Neural progenitor cell (in vitro differentiated cells): ENCODE measurements at regions not wholly inside any gene's neighbourhood (a gene's known extent, or its start where the extent isn't known, plus 50 kb on each side); places are given as distances from the start of the nearest gene placed in this dataset.
"Not testable (repeated sequence)": the region's sequence is repeated elsewhere in the genome, so short reads cannot be mapped to it uniquely, and the experiment has no call there.

Experiments
- EZH2 ChIP-seq: fragments of 200-600 bp; sonication (generic); IDR thresholded peaks from 2 replicates; pipeline ENCODE4 v1.6.1; 2017; ENCODE audit warnings: antibody characterized with exemption, mild to moderate bottlenecking, moderate library complexity
- EZH2phosphoT487 ChIP-seq: fragments of 200-600 bp; sonication (generic); IDR thresholded peaks from 2 replicates; pipeline ENCODE4 v1.6.1; 2017; ENCODE audit warnings: antibody characterized with exemption
- TF ChIP-seq, protein P1 (sequence below): fragments of 200-600 bp; sonication (generic); IDR thresholded peaks from 2 replicates; pipeline ENCODE4 v1.5.1; 2017; ENCODE audit warnings: antibody characterized with exemption, mild to moderate bottlenecking

DNA sequence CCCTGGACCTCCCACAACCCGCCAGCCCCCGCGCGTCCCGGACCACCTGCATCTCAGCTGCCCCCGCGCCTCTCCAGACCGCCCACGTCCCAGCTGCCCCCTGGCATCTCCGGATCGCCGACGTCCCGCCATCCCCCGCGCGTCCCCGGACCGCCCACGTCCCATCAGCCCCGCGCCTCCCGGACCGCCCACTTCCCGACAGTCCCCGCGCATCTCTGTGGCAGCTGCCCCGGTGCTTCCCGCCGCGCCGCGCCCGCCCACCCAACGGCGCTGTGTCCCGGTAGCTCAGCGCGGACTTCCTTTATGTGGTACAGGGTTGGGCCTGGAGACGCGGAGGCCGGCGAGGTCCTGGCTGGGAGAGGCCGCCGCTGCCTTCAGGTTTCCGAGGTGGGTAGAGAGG, 874.9 kb downstream of the TMEM121 start:
- TF ChIP-seq, protein P1, sequence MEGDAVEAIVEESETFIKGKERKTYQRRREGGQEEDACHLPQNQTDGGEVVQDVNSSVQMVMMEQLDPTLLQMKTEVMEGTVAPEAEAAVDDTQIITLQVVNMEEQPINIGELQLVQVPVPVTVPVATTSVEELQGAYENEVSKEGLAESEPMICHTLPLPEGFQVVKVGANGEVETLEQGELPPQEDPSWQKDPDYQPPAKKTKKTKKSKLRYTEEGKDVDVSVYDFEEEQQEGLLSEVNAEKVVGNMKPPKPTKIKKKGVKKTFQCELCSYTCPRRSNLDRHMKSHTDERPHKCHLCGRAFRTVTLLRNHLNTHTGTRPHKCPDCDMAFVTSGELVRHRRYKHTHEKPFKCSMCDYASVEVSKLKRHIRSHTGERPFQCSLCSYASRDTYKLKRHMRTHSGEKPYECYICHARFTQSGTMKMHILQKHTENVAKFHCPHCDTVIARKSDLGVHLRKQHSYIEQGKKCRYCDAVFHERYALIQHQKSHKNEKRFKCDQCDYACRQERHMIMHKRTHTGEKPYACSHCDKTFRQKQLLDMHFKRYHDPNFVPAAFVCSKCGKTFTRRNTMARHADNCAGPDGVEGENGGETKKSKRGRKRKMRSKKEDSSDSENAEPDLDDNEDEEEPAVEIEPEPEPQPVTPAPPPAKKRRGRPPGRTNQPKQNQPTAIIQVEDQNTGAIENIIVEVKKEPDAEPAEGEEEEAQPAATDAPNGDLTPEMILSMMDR = not testable (repeated sequence)
- TF ChIP-seq EZH2phosphoT487, EZH2: not testable (repeated sequence)
